ENCODE measurements at regions not wholly inside any gene's neighbourhood (a gene's known extent, or its start where the extent isn't known, plus 50 kb on each side); places are given as distances from the start of the nearest gene placed in this dataset.

DNA sequence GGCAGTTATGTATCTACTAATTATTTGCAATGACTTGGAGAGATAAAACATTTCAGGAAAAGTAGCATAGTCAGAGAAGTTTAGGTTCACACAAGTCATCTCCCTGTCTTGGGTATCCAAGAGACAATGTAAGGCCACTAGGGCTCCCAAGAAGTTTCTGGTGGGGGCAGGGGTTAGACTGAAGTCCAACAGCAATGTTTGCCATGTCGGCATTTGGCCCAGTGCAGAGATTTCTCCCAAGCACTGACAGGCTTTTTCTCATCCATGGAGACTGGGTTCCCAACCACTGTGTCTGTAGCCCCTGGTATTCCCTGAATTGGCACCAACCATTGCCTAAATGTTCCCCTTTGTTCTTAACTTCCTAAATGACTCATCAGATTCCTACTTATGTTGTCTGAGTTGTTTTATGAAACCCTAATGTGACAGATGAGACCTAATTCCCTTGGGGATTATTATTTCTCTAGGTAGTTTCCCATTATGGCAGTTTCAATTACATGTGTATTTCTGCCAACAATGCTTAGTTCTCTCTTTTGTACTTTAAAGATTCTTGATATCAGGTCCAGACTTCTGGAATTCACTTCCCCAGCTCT, 103.6 kb upstream of the EGFLAM start:
- Histone ChIP-seq H3K36me3 (no peaks in the 10 kb centered on the region), H3K27me3 (replicated peaks; ENCODE audit: insufficient read depth) (no peaks in the 10 kb centered on the region), H3K4me1 (replicated peaks) (no peaks in the 10 kb centered on the region), H3K9me3 (no peaks in the 10 kb centered on the region), H3K4me3 (no peak overlapping the region), H3K27ac (no peak overlapping the region)
- TF ChIP-seq, protein P1, sequence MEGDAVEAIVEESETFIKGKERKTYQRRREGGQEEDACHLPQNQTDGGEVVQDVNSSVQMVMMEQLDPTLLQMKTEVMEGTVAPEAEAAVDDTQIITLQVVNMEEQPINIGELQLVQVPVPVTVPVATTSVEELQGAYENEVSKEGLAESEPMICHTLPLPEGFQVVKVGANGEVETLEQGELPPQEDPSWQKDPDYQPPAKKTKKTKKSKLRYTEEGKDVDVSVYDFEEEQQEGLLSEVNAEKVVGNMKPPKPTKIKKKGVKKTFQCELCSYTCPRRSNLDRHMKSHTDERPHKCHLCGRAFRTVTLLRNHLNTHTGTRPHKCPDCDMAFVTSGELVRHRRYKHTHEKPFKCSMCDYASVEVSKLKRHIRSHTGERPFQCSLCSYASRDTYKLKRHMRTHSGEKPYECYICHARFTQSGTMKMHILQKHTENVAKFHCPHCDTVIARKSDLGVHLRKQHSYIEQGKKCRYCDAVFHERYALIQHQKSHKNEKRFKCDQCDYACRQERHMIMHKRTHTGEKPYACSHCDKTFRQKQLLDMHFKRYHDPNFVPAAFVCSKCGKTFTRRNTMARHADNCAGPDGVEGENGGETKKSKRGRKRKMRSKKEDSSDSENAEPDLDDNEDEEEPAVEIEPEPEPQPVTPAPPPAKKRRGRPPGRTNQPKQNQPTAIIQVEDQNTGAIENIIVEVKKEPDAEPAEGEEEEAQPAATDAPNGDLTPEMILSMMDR (IDR thresholded peaks at IDR 0.05): no peak
- DNase-seq (ENCODE audit: low spot score): no peak
- WGBS: 100% methylated on average over 1 of the region's 1 CpG
- intact Hi-C loops (cut with DNase I): no loop called here

DNA sequence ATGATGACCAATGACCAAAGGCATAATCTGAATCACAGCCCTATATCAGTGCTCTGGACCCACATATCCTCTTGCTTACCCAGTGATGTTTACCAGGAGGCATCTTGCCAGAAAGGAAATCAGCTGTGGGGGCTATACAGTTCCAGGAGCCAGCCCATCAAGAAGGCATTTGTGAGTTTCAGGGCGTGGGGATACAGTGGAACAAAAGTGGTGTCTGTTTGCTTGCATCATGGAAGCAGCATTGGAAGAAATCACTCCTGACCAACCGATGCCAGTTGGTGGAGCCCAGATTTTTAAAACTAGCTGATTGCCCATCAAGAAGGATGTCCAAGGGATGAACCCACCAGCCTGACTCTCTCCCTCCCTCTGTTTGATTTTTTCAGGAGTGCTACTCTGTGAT, 106.5 kb upstream of the EGFLAM start:
- intact Hi-C loops (cut with DNase I): no loop called here
- WGBS: 55% methylated on average over 2 of the region's 2 CpGs
- TF ChIP-seq POLR2AphosphoS5 (IDR thresholded peaks at IDR 0.05) (no peak), POLR2A (IDR thresholded peaks at IDR 0.05) (no peak)
- TF ChIP-seq, protein P1 (IDR thresholded peaks at IDR 0.05): no peak

DNA sequence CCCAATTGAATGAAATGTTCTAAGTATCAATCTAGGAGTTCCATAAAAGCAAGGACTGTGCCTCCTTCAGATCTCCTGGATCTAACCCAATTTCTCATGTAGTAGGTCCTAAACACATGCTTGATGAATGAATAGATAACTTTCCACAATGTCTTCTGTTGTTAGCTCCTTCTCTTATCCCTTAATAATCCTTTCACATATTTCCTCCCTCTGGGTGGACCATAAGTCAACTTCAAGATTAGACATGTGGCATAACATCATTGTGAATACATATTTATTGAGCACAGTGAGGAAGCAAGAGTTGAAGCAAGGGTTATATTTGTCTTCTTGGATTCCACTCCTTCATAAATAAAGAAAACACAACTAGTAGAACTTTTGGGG, 108.6 kb upstream of the EGFLAM start:
- TF ChIP-seq POLR2A (IDR thresholded peaks at IDR 0.05) (no peak), POLR2AphosphoS5 (IDR thresholded peaks at IDR 0.05) (no peak)
- TF ChIP-seq, protein P1 (IDR thresholded peaks at IDR 0.05): no peak
- no peak overlapping the region for H3K4me3 ChIP-seq
- no peaks in the 10 kb centered on the region for H3K4me1 ChIP-seq (replicated peaks)
- no peak for DNase-seq (ENCODE audit: low spot score)
- H3K36me3 ChIP-seq: no peaks in the 10 kb centered on the region
- H3K27ac ChIP-seq: no peak overlapping the region
- intact Hi-C loops (cut with DNase I): no loop called here
- H3K9me3 ChIP-seq: no peaks in the 10 kb centered on the region
- no peaks in the 10 kb centered on the region for H3K27me3 ChIP-seq (replicated peaks; ENCODE audit: insufficient read depth)

More for the DNA sequence above, 106.5 kb upstream of the EGFLAM start:
- no peak for DNase-seq (ENCODE audit: low spot score)
- Histone ChIP-seq H3K27ac (no peak overlapping the region), H3K27me3 (replicated peaks; ENCODE audit: insufficient read depth) (no peaks in the 10 kb centered on the region), H3K4me1 (replicated peaks) (no peaks in the 10 kb centered on the region), H3K4me3 (no peak overlapping the region), H3K9me3 (no peaks in the 10 kb centered on the region), H3K36me3 (no peaks in the 10 kb centered on the region)

DNA sequence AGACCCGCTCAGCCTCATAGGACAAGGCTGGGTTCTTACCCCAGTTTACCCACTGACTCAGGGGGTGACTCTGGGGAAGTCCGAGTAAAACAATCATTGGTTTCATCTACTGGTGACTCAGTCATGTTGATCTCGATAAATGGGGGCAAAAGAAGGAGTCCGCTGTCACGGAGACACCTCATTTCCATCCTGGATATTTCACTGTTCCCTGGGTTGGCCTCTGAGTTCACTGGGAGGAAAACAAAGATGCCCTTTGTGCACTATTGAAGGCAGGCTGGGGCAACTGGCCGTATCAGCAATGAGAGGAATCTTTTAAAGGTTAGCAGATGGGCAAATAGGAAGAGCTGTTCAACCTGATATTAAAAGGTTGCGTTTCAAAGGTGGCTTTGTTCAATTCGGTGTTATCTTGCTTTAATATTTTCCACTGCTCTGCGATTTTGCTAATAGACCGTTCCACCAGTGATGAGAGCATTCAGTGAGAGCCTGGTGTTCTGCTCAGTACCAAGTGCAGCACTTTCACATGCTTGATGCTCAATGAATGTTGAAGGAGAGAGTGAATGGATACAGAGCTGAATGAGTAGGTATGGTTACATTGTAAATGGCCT, 110.2 kb upstream of the EGFLAM start:
- Histone ChIP-seq H3K9me3 (no peaks in the 10 kb centered on the region), H3K4me1 (replicated peaks) (no peaks in the 10 kb centered on the region), H3K36me3 (no peaks in the 10 kb centered on the region), H3K27ac (no peak overlapping the region), H3K4me3 (no peak overlapping the region), H3K27me3 (replicated peaks; ENCODE audit: insufficient read depth) (no peaks in the 10 kb centered on the region)
- DNase-seq (ENCODE audit: low spot score): no peak
- TF ChIP-seq POLR2AphosphoS5 (IDR thresholded peaks at IDR 0.05): no peak
- TF ChIP-seq, protein P1 (IDR thresholded peaks at IDR 0.05): no peak
- TF ChIP-seq POLR2A (IDR thresholded peaks at IDR 0.05): no peak
- WGBS: 63% methylated on average over 10 of the region's 10 CpGs
- intact Hi-C loops (cut with DNase I): no loop called here

DNA sequence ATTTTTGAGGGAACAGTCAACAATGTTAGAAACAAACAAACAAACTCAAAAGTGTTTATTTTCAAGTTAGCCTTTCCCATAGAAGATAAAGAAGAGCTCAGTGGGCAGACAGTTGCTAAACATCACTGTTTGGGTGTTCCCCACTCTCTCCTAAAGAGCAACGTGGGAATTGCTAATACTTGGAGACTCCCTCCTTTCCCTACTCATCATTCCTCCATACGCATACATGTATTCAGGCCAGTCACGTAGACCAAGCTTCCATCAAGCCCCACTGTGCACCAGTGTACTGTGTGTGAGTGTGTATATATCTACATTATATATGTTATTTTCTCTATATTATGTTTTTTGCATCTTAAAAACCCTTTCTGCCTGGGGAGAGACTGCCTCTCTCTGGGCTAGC, 115.0 kb upstream of the EGFLAM start:
- WGBS: 84% methylated on average over 3 of the region's 3 CpGs

More for the DNA sequence above, 115.0 kb upstream of the EGFLAM start:
- TF ChIP-seq POLR2A (IDR thresholded peaks at IDR 0.05) (no peak), POLR2AphosphoS5 (IDR thresholded peaks at IDR 0.05) (no peak)
- TF ChIP-seq, protein P1 (IDR thresholded peaks at IDR 0.05): no peak
- H3K27ac ChIP-seq: no peak overlapping the region
- H3K4me1 ChIP-seq (replicated peaks): no peaks in the 10 kb centered on the region
- intact Hi-C loops (cut with DNase I): no loop called here
- H3K4me3 ChIP-seq: no peak overlapping the region
- H3K9me3 ChIP-seq: no peaks in the 10 kb centered on the region
- no peaks in the 10 kb centered on the region for H3K36me3 ChIP-seq
- DNase-seq (ENCODE audit: low spot score): no peak
- no peaks in the 10 kb centered on the region for H3K27me3 ChIP-seq (replicated peaks; ENCODE audit: insufficient read depth)
